Testis (tissue), 2 donors: ENCODE measurements at regions not wholly inside any gene's neighbourhood (a gene's known extent, or its start where the extent isn't known, plus 50 kb on each side); places are given as distances from the start of the nearest gene placed in this dataset.

Source experiments
- POLR2A ChIP-seq: fragments of 450-650 bp; IDR thresholded peaks from one replicate; pipeline ENCODE4 v1.6.1; 2017; ENCODE audit warnings: antibody characterized with exemption, mild to moderate bottlenecking, moderate library complexity
- TF ChIP-seq, protein P1 (sequence below), 3 experiments: fragments of 450-650 bp in 2 of 3; fragments of 200-600 bp in 1 of 3; sonication (generic) in 1 of 3; IDR thresholded peaks; one replicate each; pipeline ENCODE4 v1.5.1; 2016 to 2019; ENCODE audit warnings: antibody characterized with exemption in 3 of 3, mild to moderate bottlenecking in 2 of 3, moderate library complexity in 1 of 3

DNA sequence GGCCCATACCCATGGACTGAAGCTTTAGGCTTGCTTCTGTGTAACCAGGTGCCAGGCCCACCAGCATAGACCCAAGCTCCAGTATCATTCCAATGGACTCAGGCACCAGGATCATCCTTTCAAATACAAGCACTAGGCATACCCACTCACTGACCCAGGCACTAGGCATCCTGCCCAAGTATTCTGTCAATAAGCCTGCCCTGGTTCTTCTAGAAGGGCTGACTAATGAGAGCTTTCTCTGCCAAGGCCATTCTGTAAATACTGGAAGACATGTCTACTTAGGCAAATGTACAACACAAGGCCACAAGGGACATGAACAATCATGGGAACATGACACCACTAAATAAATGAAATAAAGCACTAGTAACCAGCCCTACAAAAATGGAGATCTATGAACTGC lies 352.2 kb downstream of the FSCB start:
- TF ChIP-seq, protein P1, sequence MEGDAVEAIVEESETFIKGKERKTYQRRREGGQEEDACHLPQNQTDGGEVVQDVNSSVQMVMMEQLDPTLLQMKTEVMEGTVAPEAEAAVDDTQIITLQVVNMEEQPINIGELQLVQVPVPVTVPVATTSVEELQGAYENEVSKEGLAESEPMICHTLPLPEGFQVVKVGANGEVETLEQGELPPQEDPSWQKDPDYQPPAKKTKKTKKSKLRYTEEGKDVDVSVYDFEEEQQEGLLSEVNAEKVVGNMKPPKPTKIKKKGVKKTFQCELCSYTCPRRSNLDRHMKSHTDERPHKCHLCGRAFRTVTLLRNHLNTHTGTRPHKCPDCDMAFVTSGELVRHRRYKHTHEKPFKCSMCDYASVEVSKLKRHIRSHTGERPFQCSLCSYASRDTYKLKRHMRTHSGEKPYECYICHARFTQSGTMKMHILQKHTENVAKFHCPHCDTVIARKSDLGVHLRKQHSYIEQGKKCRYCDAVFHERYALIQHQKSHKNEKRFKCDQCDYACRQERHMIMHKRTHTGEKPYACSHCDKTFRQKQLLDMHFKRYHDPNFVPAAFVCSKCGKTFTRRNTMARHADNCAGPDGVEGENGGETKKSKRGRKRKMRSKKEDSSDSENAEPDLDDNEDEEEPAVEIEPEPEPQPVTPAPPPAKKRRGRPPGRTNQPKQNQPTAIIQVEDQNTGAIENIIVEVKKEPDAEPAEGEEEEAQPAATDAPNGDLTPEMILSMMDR (IDR thresholded peaks at IDR 0.05): no peak
- no peak for TF ChIP-seq POLR2A
